CD14-positive monocyte (primary cell): ENCODE measurements at regions not wholly inside any gene's neighbourhood (a gene's known extent, or its start where the extent isn't known, plus 50 kb on each side); places are given as distances from the start of the nearest gene placed in this dataset.

Experiments
- DNase-seq, 3 donors: peaks; one replicate each; pipeline ENCODE4 v3.0.0-alpha.2; 2011 to 2022
- H2AFZ ChIP-seq: 2 replicates; pipeline ENCODE4 v1.6.0; 2012; ENCODE audit warnings: mild to moderate bottlenecking, low read depth, low read length, inconsistent platforms; ENCODE audit not compliant: insufficient read depth, poor library complexity, severe bottlenecking
- H3K27ac ChIP-seq, 2 donors: 1 replicate in 1 of 2; 2 replicates in 1 of 2; pipeline ENCODE4 v1.5.1; 2012 to 2013; ENCODE audit warnings: low read length in 2 of 2, control low read depth in 1 of 2, inconsistent platforms in 1 of 2, low read depth in 1 of 2, mild to moderate bottlenecking in 1 of 2
- H3K27me3 ChIP-seq, 2 donors: one replicate each; pipeline versions ENCODE4 v1.6.0 to v1.6.1; 2011 to 2013; ENCODE audit warnings: low read length in 2 of 2; ENCODE audit not compliant: control insufficient read depth in 2 of 2, insufficient read depth in 2 of 2
- H3K36me3 ChIP-seq, 2 donors: replicated peaks in 1 of 2; 1 replicate in 1 of 2; 2 replicates in 1 of 2; pipeline versions ENCODE4 v1.5.1 to v1.6.1; 2012 to 2013; ENCODE audit warnings: low read length in 2 of 2, control low read depth in 1 of 2, inconsistent platforms in 1 of 2, mild to moderate bottlenecking in 1 of 2; ENCODE audit not compliant: insufficient read depth in 2 of 2, control insufficient read depth in 1 of 2
- H3K4me1 ChIP-seq, 2 donors: 1 replicate in 1 of 2; 2 replicates in 1 of 2; pipeline versions ENCODE4 v1.5.1 to v1.6.1; 2012 to 2013; ENCODE audit warnings: low read length in 2 of 2, control low read depth in 1 of 2, inconsistent platforms in 1 of 2, mild to moderate bottlenecking in 1 of 2, moderate library complexity in 1 of 2; ENCODE audit not compliant: insufficient read depth in 2 of 2, control insufficient read depth in 1 of 2
- H3K4me2 ChIP-seq: replicated peaks from 2 replicates; pipeline ENCODE3; 2012; ENCODE audit warnings: low read length, moderate library complexity, mild to moderate bottlenecking; ENCODE audit not compliant: poor library complexity, severe bottlenecking; ENCODE audit errors: extremely low read depth
- H3K4me3 ChIP-seq, 3 experiments: fragments of 200-600 bp in 1 of 3; sonication (generic) in 1 of 3; replicated peaks in 1 of 3; 1 replicate in 2 of 3; 2 replicates in 1 of 3; pipeline ENCODE4 v1.5.1; 2011 to 2013; ENCODE audit warnings: low read length in 3 of 3, mild to moderate bottlenecking in 3 of 3, control low read depth in 2 of 3, low read depth in 2 of 3, inconsistent platforms in 1 of 3, moderate library complexity in 1 of 3
- H3K79me2 ChIP-seq: 2 replicates; pipeline ENCODE4 v1.6.0; 2012; ENCODE audit warnings: mild to moderate bottlenecking, control low read depth, inconsistent platforms, low read length, moderate library complexity; ENCODE audit not compliant: insufficient read depth
- H3K9ac ChIP-seq: 2 replicates; pipeline ENCODE4 v1.6.0; 2017; ENCODE audit warnings: low read length, mild to moderate bottlenecking; ENCODE audit not compliant: insufficient read depth, poor library complexity, severe bottlenecking
- H3K9me3 ChIP-seq, 2 donors: replicated peaks in 1 of 2; 1 replicate in 1 of 2; 2 replicates in 1 of 2; pipeline versions ENCODE4 v1.5.1 to v1.6.1; 2012 to 2013; ENCODE audit warnings: low read length in 2 of 2, control low read depth in 1 of 2; ENCODE audit not compliant: control insufficient read depth in 1 of 2, insufficient read depth in 1 of 2
- H4K20me1 ChIP-seq: 2 replicates; pipeline ENCODE4 v1.6.0; 2012; ENCODE audit warnings: mild to moderate bottlenecking, low read length, control low read depth, moderate library complexity; ENCODE audit not compliant: insufficient read depth
- H3K27ac Mint-ChIP-seq, 7 donors: one replicate each; pipeline ENCODE4 v1.8.0; 2020; ENCODE audit warnings: mild to moderate bottlenecking in 7 of 7, mixed read lengths in 7 of 7, moderate library complexity in 6 of 7, inconsistent platforms in 2 of 7
- H3K27me3 Mint-ChIP-seq, 3 donors: one replicate each; pipeline ENCODE4 v1.8.0; 2021 to 2022; ENCODE audit warnings: low read depth in 3 of 3, mild to moderate bottlenecking in 3 of 3, mixed read lengths in 3 of 3, moderate library complexity in 3 of 3, inconsistent platforms in 1 of 3
- H3K36me3 Mint-ChIP-seq, 2 donors: one replicate each; pipeline ENCODE4 v1.8.0; 2020; ENCODE audit warnings: mixed read lengths in 2 of 2, inconsistent platforms in 1 of 2, mild to moderate bottlenecking in 1 of 2
- H3K4me1 Mint-ChIP-seq: one replicate; pipeline ENCODE4 v1.8.0; 2020; ENCODE audit warnings: mild to moderate bottlenecking, mixed read lengths
- H3K4me3 Mint-ChIP-seq, 2 donors: one replicate each; pipeline ENCODE4 v1.8.0; 2020; ENCODE audit warnings: mild to moderate bottlenecking in 2 of 2, mixed read lengths in 2 of 2, moderate library complexity in 1 of 2
- H3K9me3 Mint-ChIP-seq, 7 donors: one replicate each; pipeline ENCODE4 v1.8.0; 2020 to 2022; ENCODE audit warnings: mixed read lengths in 7 of 7, mild to moderate bottlenecking in 6 of 7, moderate library complexity in 6 of 7, inconsistent platforms in 2 of 7
- WGBS: methylation state at CpG from one replicate; pipeline ENCODE4 v1.1.5; 2013; ENCODE audit warnings: missing lambda C conversion rate; ENCODE audit not compliant: insufficient coverage; 5-methylcytosine and 5-hydroxymethylcytosine counted together
- intact Hi-C, 2 donors: fragments of 100-400 bp; cut with micrococcal nuclease; formaldehyde crosslinking; loops; one replicate each; pipeline versions ENCODE4 v1.15.0 to v1.15.1; 2023
- TF ChIP-seq, protein P1 (sequence below): fragments of 200-600 bp; IDR thresholded peaks from one replicate; pipeline ENCODE4 v1.8.0; 2022; ENCODE audit warnings: antibody characterized with exemption, mild to moderate bottlenecking

DNA sequence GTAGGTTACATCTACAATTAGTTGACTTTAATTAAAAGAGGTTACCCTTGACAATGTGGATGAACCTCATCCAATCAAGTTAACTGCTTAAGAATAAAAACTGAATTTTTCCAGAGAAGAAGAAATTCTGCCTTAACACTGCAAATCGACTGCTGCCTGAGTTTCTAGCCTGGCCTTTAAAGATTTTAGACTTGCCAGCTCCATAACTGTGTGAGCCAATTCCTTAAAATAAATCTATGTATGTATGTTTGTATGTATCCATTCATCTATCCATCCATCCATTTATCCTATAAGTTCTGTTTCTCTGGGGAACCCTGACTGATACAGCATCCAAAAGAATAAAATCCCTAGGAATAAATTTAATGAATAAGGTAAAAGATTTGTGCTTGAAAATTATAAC, 136.1 kb downstream of the TMEM38B start:
- no peaks in the 10 kb centered on the region for H3K4me1 ChIP-seq
- no peak overlapping the region for H2AFZ ChIP-seq
- no peaks in the 10 kb centered on the region for H3K36me3 ChIP-seq
- DNase-seq = no peak
- no peaks in the 10 kb centered on the region for H3K36me3 Mint-ChIP-seq
- no peaks in the 10 kb centered on the region for H3K27me3 ChIP-seq
- no peak overlapping the region for H3K9ac ChIP-seq
- no peak overlapping the region for H3K4me3 Mint-ChIP-seq
- no peaks in the 10 kb centered on the region for H3K4me1 Mint-ChIP-seq
- intact Hi-C loops = no loop called here
- TF ChIP-seq, protein P1, sequence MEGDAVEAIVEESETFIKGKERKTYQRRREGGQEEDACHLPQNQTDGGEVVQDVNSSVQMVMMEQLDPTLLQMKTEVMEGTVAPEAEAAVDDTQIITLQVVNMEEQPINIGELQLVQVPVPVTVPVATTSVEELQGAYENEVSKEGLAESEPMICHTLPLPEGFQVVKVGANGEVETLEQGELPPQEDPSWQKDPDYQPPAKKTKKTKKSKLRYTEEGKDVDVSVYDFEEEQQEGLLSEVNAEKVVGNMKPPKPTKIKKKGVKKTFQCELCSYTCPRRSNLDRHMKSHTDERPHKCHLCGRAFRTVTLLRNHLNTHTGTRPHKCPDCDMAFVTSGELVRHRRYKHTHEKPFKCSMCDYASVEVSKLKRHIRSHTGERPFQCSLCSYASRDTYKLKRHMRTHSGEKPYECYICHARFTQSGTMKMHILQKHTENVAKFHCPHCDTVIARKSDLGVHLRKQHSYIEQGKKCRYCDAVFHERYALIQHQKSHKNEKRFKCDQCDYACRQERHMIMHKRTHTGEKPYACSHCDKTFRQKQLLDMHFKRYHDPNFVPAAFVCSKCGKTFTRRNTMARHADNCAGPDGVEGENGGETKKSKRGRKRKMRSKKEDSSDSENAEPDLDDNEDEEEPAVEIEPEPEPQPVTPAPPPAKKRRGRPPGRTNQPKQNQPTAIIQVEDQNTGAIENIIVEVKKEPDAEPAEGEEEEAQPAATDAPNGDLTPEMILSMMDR = no peak
- H3K27ac ChIP-seq = no peak overlapping the region
- no peak overlapping the region for H3K27ac Mint-ChIP-seq
- WGBS = no CpG with 5 or more reads among the region's 1 CpG
- H3K4me2 ChIP-seq = no peak overlapping the region
- peaks cover 0 to 2% (median 0%) of the 10 kb centered on the region in 3 donors for H3K27me3 Mint-ChIP-seq
- H3K9me3 Mint-ChIP-seq = peaks cover 0 to 4% (median 2%) of the 10 kb centered on the region in 7 donors
- H3K79me2 ChIP-seq = no peaks in the 10 kb centered on the region
- H3K4me3 ChIP-seq = no peak overlapping the region
- no peaks in the 10 kb centered on the region for H4K20me1 ChIP-seq
- H3K9me3 ChIP-seq = no peaks in the 10 kb centered on the region

DNA sequence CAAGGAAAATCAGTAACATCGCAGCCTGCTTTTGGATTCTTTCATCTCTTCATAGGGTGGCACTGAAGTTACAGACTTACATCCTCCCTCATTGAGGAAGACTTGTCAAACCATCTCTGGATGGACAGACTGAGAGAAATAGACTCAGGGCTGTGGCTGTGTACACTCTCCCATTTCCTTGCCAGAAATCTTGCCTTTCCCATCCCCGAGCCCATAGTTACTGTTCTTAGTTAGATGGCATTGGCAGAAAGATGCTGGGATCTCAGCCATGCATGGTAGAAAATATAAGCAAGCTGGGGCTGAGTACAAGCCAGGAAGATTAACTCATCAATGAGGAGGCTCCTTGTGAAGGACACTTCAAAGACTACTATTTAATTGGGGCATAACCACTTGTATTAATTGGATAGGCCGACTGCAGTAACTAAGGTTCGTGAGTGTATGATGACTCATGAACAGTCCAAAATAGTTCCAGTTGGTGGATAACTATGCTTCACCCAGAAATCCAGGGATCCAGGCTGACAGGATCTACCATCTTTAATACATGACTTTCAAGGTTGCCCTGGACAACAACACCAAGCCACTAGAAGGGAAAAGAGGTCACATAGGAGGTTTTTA, 137.9 kb downstream of the TMEM38B start:
- no peak overlapping the region for H3K27ac Mint-ChIP-seq
- TF ChIP-seq, protein P1 = no peak
- H3K4me3 Mint-ChIP-seq = no peak overlapping the region
- no peaks in the 10 kb centered on the region for H3K27me3 Mint-ChIP-seq
- Histone ChIP-seq H4K20me1 (no peaks in the 10 kb centered on the region), H3K9ac (no peak overlapping the region), H3K4me1 (no peaks in the 10 kb centered on the region), H3K36me3 (no peaks in the 10 kb centered on the region), H3K9me3 (no peaks in the 10 kb centered on the region), H2AFZ (no peak overlapping the region), H3K27me3 (no peaks in the 10 kb centered on the region), H3K4me3 (no peak overlapping the region), H3K27ac (no peak overlapping the region), H3K4me2 (no peak overlapping the region), H3K79me2 (no peaks in the 10 kb centered on the region)
- intact Hi-C loops = no loop called here
- peaks cover 0 to 4% (median 0%) of the 10 kb centered on the region in 7 donors for H3K9me3 Mint-ChIP-seq
- DNase-seq = no peak
- no peaks in the 10 kb centered on the region for H3K36me3 Mint-ChIP-seq
- WGBS = 100% methylated on average over 1 of the region's 4 CpGs
- no peaks in the 10 kb centered on the region for H3K4me1 Mint-ChIP-seq
